ENCODE measurements at regions not wholly inside any gene's neighbourhood (a gene's known extent, or its start where the extent isn't known, plus 50 kb on each side); places are given as distances from the start of the nearest gene placed in this dataset.

DNA sequence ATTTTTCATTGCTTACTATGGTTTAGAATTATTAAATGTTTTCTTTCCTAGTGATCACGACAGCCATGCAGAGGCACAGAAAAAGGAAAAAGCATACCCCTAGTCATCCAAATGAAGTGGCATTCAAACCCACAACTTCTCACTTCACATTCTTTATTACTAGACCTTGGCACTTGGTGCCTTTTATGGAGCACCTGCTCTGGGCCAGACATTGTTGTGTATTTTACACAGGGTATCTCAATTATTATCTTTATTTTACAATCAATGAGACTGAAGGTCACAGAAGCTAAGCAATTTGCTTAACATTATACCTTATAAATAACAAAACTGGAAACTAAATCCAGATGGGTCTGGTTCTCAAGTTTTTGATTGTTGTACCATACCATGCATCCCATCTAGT lies 235.3 kb downstream of the LRATD1 start:
- TF ChIP-seq POLR2AphosphoS5 (IDR thresholded peaks at IDR 0.05; ENCODE audit: low read depth, low read length) = no peak
- no peak for TF ChIP-seq POLR2A (IDR thresholded peaks at IDR 0.05; ENCODE audit: low read depth, low read length)
- no peak for TF ChIP-seq TAF1 (IDR thresholded peaks at IDR 0.05; ENCODE audit: borderline replicate concordance, low read depth, low read length)

All from GM12892 (cell line).